ENCODE measurements at regions not wholly inside any gene's neighbourhood (a gene's known extent, or its start where the extent isn't known, plus 50 kb on each side); places are given as distances from the start of the nearest gene placed in this dataset.

- DNase-seq (no peak), ATAC-seq (no peak)
- Histone ChIP-seq H3K27ac (no peak overlapping the region), H3K9me3 (no peaks in the 10 kb centered on the region), H3K36me3 (no peaks in the 10 kb centered on the region), H3K4me1 (no peaks in the 10 kb centered on the region), H3K27me3 (no peaks in the 10 kb centered on the region), H3K4me3 (no peak overlapping the region)
- TF ChIP-seq CTCF (IDR thresholded peaks at IDR 0.05 in 4 of 5, conservative IDR thresholded peaks at IDR 0.05 in 1 of 5) (no peak), POLR2A (IDR thresholded peaks at IDR 0.05) (no peak)
- intact Hi-C loops (cut with DNase I; ENCODE audit: low total_unique reads) = no loop called here
- in situ Hi-C loops (cut with MboI; ENCODE audit: low sequenced_read_pairs in 4 of 4) = no loop called here
Measured at GRCh38 chr16:6524501-6524900, 808.1 kb upstream of the RBFOX1 start.

- Histone ChIP-seq H3K9me3 (no peaks in the 10 kb centered on the region), H3K27me3 (no peaks in the 10 kb centered on the region), H3K36me3 (no peaks in the 10 kb centered on the region), H3K27ac (no peak overlapping the region), H3K4me1 (no peaks in the 10 kb centered on the region), H3K4me3 (no peak overlapping the region)
- in situ Hi-C loops (cut with MboI; ENCODE audit: low sequenced_read_pairs in 4 of 4) = no loop called here
- DNase-seq = no peak
- intact Hi-C loops (cut with DNase I; ENCODE audit: low total_unique reads) = no loop called here
- TF ChIP-seq CTCF (IDR thresholded peaks at IDR 0.05 in 4 of 5, conservative IDR thresholded peaks at IDR 0.05 in 1 of 5) (no peak), POLR2A (IDR thresholded peaks at IDR 0.05) (no peak)
- no peak for ATAC-seq
Measured at GRCh38 chr16:6517020-6517720, 815.5 kb upstream of the RBFOX1 start.

- Histone ChIP-seq H3K4me1 (no peaks in the 10 kb centered on the region), H3K27me3 (no peaks in the 10 kb centered on the region), H3K27ac (no peak overlapping the region), H3K36me3 (no peaks in the 10 kb centered on the region), H3K9me3 (no peaks in the 10 kb centered on the region), H3K4me3 (no peak overlapping the region)
- DNase-seq (no peak), ATAC-seq (no peak)
- no peak for TF ChIP-seq POLR2A (IDR thresholded peaks at IDR 0.05)
- TF ChIP-seq CTCF (IDR thresholded peaks at IDR 0.05 in 4 of 5, conservative IDR thresholded peaks at IDR 0.05 in 1 of 5) = no peak
- in situ Hi-C loops (cut with MboI; ENCODE audit: low sequenced_read_pairs in 4 of 4) (no loop called here), intact Hi-C loops (cut with DNase I; ENCODE audit: low total_unique reads) (no loop called here)
Measured at GRCh38 chr16:6512512-6512911, 820.1 kb upstream of the RBFOX1 start.

GRCh38 chr16:6510261-6510660 is 822.4 kb upstream of the RBFOX1 start:
- TF ChIP-seq CTCF (IDR thresholded peaks at IDR 0.05 in 4 of 5, conservative IDR thresholded peaks at IDR 0.05 in 1 of 5) (no peak), POLR2A (IDR thresholded peaks at IDR 0.05) (no peak)
- no peaks in the 10 kb centered on the region for H3K27me3 ChIP-seq
- no peaks in the 10 kb centered on the region for H3K9me3 ChIP-seq
- H3K36me3 ChIP-seq = no peaks in the 10 kb centered on the region
- H3K27ac ChIP-seq = no peak overlapping the region
- ATAC-seq = no peak
- no peaks in the 10 kb centered on the region for H3K4me1 ChIP-seq
- DNase-seq = no peak
- in situ Hi-C loops (cut with MboI; ENCODE audit: low sequenced_read_pairs in 4 of 4) (no loop called here), intact Hi-C loops (cut with DNase I; ENCODE audit: low total_unique reads) (no loop called here)
- no peak overlapping the region for H3K4me3 ChIP-seq

- no peaks in the 10 kb centered on the region for H3K36me3 ChIP-seq
- no peaks in the 10 kb centered on the region for H3K27me3 ChIP-seq
- in situ Hi-C loops (cut with MboI; ENCODE audit: low sequenced_read_pairs in 4 of 4) = no loop called here
- no peak overlapping the region for H3K4me3 ChIP-seq
- intact Hi-C loops (cut with DNase I; ENCODE audit: low total_unique reads) = no loop called here
- TF ChIP-seq CTCF (IDR thresholded peaks at IDR 0.05 in 4 of 5, conservative IDR thresholded peaks at IDR 0.05 in 1 of 5) = no peak
- TF ChIP-seq POLR2A (IDR thresholded peaks at IDR 0.05) = no peak
- DNase-seq (no peak), ATAC-seq (no peak)
- H3K4me1 ChIP-seq = no peaks in the 10 kb centered on the region
- H3K27ac ChIP-seq = no peak overlapping the region
- H3K9me3 ChIP-seq = no peaks in the 10 kb centered on the region
Measured at GRCh38 chr16:6499413-6499812, 833.2 kb upstream of the RBFOX1 start.
